Loucy (cell line): ENCODE measurements at regions not wholly inside any gene's neighbourhood (a gene's known extent, or its start where the extent isn't known, plus 50 kb on each side); places are given as distances from the start of the nearest gene placed in this dataset.

Experiments
- H2AFZ ChIP-seq: fragments of 200-600 bp; sonication (generic); 2 replicates; pipeline ENCODE4 v1.6.0; 2016; ENCODE audit warnings: antibody characterized with exemption, mild to moderate bottlenecking, low read length, moderate library complexity
- H3F3A ChIP-seq: fragments of 200-600 bp; 2 replicates; pipeline ENCODE4 v1.6.0; 2016; ENCODE audit warnings: antibody characterized with exemption, low read depth, mild to moderate bottlenecking
- H3K27me3 ChIP-seq: fragments of 200-600 bp; sonication (generic); 2 replicates; pipeline ENCODE4 v1.6.1; 2014; ENCODE audit warnings: low read length, mild to moderate bottlenecking; ENCODE audit not compliant: insufficient read depth, poor library complexity, severe bottlenecking
- H3K36me3 ChIP-seq: fragments of 200-600 bp; sonication (generic); 2 replicates; pipeline ENCODE4 v1.6.1; 2016; ENCODE audit warnings: low read length; ENCODE audit not compliant: insufficient read depth
- H3K4me1 ChIP-seq: fragments of 200-600 bp; sonication (generic); 2 replicates; pipeline ENCODE4 v1.5.1; 2014; ENCODE audit warnings: low read length, mild to moderate bottlenecking; ENCODE audit not compliant: insufficient read depth, poor library complexity, severe bottlenecking
- H3K4me2 ChIP-seq: fragments of 200-600 bp; sonication (generic); 2 replicates; pipeline ENCODE4 v1.6.0; 2014; ENCODE audit warnings: antibody characterized with exemption, low read length, low read depth, mild to moderate bottlenecking; ENCODE audit not compliant: poor library complexity, severe bottlenecking
- H3K4me3 ChIP-seq: fragments of 200-600 bp; sonication (generic); 2 replicates; pipeline ENCODE4 v1.5.1; 2014; ENCODE audit warnings: low read length, mild to moderate bottlenecking, mixed read lengths; ENCODE audit not compliant: poor library complexity, severe bottlenecking
- H3K79me2 ChIP-seq: fragments of 200-600 bp; sonication (generic); 2 replicates; pipeline ENCODE4 v1.6.1; 2014; ENCODE audit warnings: low read length; ENCODE audit not compliant: insufficient read depth
- H3K9ac ChIP-seq: fragments of 200-600 bp; sonication (generic); 2 replicates; pipeline ENCODE4 v1.6.0; 2014; ENCODE audit warnings: mild to moderate bottlenecking, low read depth, low read length, moderate library complexity; ENCODE audit not compliant: poor library complexity, severe bottlenecking
- H3K9me2 ChIP-seq: fragments of 200-600 bp; sonication (generic); replicated peaks from 2 replicates; pipeline ENCODE4 v1.6.1; 2016; ENCODE audit warnings: low read depth, low read length, mixed read lengths
- H3K9me3 ChIP-seq: fragments of 200-600 bp; sonication (generic); 2 replicates; pipeline ENCODE4 v1.6.1; 2014; ENCODE audit warnings: mild to moderate bottlenecking, antibody characterized with exemption, low read length, low read depth; ENCODE audit not compliant: insufficient read depth
- H4K20me1 ChIP-seq: fragments of 200-600 bp; sonication (generic); 2 replicates; pipeline ENCODE4 v1.6.0; 2014; ENCODE audit warnings: antibody characterized with exemption, low read length, mild to moderate bottlenecking; ENCODE audit not compliant: insufficient read depth, poor library complexity, severe bottlenecking
- EZH2phosphoT487 ChIP-seq: fragments of 200-600 bp; IDR thresholded peaks from 2 replicates; pipeline ENCODE4 v1.6.1; 2018; ENCODE audit warnings: antibody characterized with exemption, mild to moderate bottlenecking, moderate library complexity, borderline replicate concordance
- TF ChIP-seq, protein P1 (sequence below): fragments of 200-600 bp; sonication (generic); conservative IDR thresholded peaks from 2 replicates; pipeline ENCODE4 v1.5.1; 2014; ENCODE audit warnings: mild to moderate bottlenecking, antibody characterized with exemption, low read length

DNA sequence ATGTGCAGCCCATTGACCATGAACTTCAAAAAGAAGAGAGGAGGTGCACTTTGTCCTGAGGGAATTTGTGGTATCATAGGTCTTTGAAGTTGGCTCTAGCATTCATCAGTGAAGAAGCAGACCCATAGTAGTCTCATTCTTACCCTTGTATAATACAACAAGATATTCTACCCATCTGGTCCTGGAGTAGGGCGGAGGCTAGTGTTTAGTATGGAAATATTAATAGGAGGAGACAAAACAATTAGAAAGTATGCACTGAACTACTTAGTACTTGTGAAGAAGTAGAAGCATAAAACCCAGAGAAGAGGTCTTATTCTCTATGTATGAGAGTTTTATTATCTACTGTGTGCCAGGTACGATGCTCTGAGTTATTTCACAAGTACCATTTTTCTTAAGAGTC, 189.0 kb downstream of the AASDH start:
- H3K9me2 ChIP-seq = no peaks in the 10 kb centered on the region
- no peak for TF ChIP-seq EZH2phosphoT487
- TF ChIP-seq, protein P1, sequence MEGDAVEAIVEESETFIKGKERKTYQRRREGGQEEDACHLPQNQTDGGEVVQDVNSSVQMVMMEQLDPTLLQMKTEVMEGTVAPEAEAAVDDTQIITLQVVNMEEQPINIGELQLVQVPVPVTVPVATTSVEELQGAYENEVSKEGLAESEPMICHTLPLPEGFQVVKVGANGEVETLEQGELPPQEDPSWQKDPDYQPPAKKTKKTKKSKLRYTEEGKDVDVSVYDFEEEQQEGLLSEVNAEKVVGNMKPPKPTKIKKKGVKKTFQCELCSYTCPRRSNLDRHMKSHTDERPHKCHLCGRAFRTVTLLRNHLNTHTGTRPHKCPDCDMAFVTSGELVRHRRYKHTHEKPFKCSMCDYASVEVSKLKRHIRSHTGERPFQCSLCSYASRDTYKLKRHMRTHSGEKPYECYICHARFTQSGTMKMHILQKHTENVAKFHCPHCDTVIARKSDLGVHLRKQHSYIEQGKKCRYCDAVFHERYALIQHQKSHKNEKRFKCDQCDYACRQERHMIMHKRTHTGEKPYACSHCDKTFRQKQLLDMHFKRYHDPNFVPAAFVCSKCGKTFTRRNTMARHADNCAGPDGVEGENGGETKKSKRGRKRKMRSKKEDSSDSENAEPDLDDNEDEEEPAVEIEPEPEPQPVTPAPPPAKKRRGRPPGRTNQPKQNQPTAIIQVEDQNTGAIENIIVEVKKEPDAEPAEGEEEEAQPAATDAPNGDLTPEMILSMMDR = no peak
- no peak overlapping the region for H2AFZ ChIP-seq
- no peak overlapping the region for H3K4me2 ChIP-seq
- H3K36me3 ChIP-seq = no peaks in the 10 kb centered on the region
- no peaks in the 10 kb centered on the region for H3K4me1 ChIP-seq
- H4K20me1 ChIP-seq = no peaks in the 10 kb centered on the region
- no peaks in the 10 kb centered on the region for H3K79me2 ChIP-seq
- H3K9me3 ChIP-seq = no peaks in the 10 kb centered on the region
- H3K4me3 ChIP-seq = no peak overlapping the region
- H3K27me3 ChIP-seq = no peaks in the 10 kb centered on the region
- no peak overlapping the region for H3K9ac ChIP-seq
- no peaks in the 10 kb centered on the region for H3F3A ChIP-seq

DNA sequence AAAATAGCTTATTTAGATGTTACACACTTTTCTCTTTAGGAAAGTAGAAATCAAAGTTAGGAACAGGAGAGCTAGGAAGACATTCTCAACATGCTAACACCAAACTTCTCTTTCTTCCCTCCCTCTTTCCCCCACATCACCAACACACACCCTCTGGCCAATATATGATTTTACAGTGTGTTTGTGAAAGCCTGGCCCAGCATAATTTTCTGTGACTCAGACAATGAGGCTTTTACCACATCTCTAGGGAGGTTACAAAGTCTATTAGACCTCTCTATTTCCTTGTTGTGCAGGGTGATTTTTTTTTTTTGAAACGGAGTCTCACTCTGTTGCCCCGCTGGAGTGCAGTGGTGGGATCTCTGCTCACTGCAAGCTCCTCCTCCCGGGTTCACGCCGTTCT, 189.9 kb downstream of the AASDH start:
- no peaks in the 10 kb centered on the region for H3K4me1 ChIP-seq
- H3K9me2 ChIP-seq = no peaks in the 10 kb centered on the region
- H3K4me2 ChIP-seq = no peak overlapping the region
- no peaks in the 10 kb centered on the region for H3K79me2 ChIP-seq
- TF ChIP-seq EZH2phosphoT487 = no peak
- TF ChIP-seq, protein P1 = no peak
- H3K9ac ChIP-seq = no peak overlapping the region
- no peaks in the 10 kb centered on the region for H3K36me3 ChIP-seq
- no peaks in the 10 kb centered on the region for H3F3A ChIP-seq
- no peak overlapping the region for H3K4me3 ChIP-seq
- no peak overlapping the region for H2AFZ ChIP-seq
- no peaks in the 10 kb centered on the region for H3K9me3 ChIP-seq
- H4K20me1 ChIP-seq = no peaks in the 10 kb centered on the region
- H3K27me3 ChIP-seq = no peaks in the 10 kb centered on the region

DNA sequence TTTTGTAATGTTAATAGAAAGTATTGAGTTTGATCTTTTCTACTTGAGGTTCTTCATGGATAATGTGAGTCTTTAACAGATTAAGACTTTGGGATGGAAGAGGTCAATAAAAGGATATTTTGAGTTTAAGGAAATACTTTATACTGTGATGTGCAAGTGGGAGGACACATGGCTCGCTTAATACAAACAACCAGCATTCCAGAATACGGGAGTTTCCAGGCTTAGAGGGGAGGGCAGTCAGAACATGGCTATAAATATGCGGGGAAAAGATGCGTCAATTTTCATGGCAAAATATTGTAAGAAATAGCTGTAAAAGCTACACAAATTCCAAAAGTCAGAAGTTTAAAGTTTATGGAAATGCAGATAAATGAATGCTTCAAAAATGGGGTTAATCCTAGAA, 192.3 kb downstream of the AASDH start:
- no peak overlapping the region for H3K9ac ChIP-seq
- H3K4me2 ChIP-seq = no peak overlapping the region
- H3K27me3 ChIP-seq = no peaks in the 10 kb centered on the region
- no peaks in the 10 kb centered on the region for H3F3A ChIP-seq
- no peak overlapping the region for H2AFZ ChIP-seq
- H3K4me1 ChIP-seq = no peaks in the 10 kb centered on the region
- no peak for TF ChIP-seq EZH2phosphoT487
- TF ChIP-seq, protein P1 = no peak
- H3K4me3 ChIP-seq = no peak overlapping the region
- no peaks in the 10 kb centered on the region for H3K9me2 ChIP-seq
- H4K20me1 ChIP-seq = no peaks in the 10 kb centered on the region
- H3K9me3 ChIP-seq = no peaks in the 10 kb centered on the region
- no peaks in the 10 kb centered on the region for H3K36me3 ChIP-seq
- no peaks in the 10 kb centered on the region for H3K79me2 ChIP-seq
